ENCODE measurements at regions not wholly inside any gene's neighbourhood (a gene's known extent, or its start where the extent isn't known, plus 50 kb on each side); places are given as distances from the start of the nearest gene placed in this dataset.

- TF ChIP-seq CTCF (conservative IDR thresholded peaks at IDR 0.05; ENCODE audit: low read depth in 2 of 2): no peak
- no peak for TF ChIP-seq POLR2AphosphoS5 (IDR thresholded peaks at IDR 0.05; ENCODE audit: low read depth)
- TF ChIP-seq ETS1 (IDR thresholded peaks at IDR 0.05): no peak
- no peak for TF ChIP-seq EZH2 (IDR thresholded peaks at IDR 0.05; ENCODE audit: low read depth, unreplicated experiment)
- TF ChIP-seq NANOG (IDR thresholded peaks at IDR 0.05; ENCODE audit: borderline replicate concordance): no peak
- no peak for TF ChIP-seq REST (IDR thresholded peaks at IDR 0.05; ENCODE audit: unreplicated experiment)
- TF ChIP-seq EZH2phosphoT487 (IDR thresholded peaks at IDR 0.05; ENCODE audit: unreplicated experiment): no peak
- TF ChIP-seq CREB1 (CRISPR knock-in tag; IDR thresholded peaks at IDR 0.05; ENCODE audit: low read depth): no peak
- no peak for TF ChIP-seq ZNF331 (CRISPR knock-in tag; IDR thresholded peaks at IDR 0.05; ENCODE audit: low read depth)
- TF ChIP-seq JUNB (IDR thresholded peaks at IDR 0.05; ENCODE audit: unreplicated experiment): no peak
- no peak for TF ChIP-seq STAT1 (IDR thresholded peaks at IDR 0.05; ENCODE audit: unreplicated experiment)
- TF ChIP-seq ZNF114 (CRISPR knock-in tag; IDR thresholded peaks at IDR 0.05): no peak
- TF ChIP-seq ZNF462 (CRISPR knock-in tag; IDR thresholded peaks at IDR 0.05): no peak
Observed at GRCh38 chr6:7025861-7026260, 81.9 kb upstream of the RREB1 start.
